ENCODE measurements at regions not wholly inside any gene's neighbourhood (a gene's known extent, or its start where the extent isn't known, plus 50 kb on each side); places are given as distances from the start of the nearest gene placed in this dataset.
A peak's percentile ranks its signal among the peaks of the same experiment; 100 is the strongest.

DNA sequence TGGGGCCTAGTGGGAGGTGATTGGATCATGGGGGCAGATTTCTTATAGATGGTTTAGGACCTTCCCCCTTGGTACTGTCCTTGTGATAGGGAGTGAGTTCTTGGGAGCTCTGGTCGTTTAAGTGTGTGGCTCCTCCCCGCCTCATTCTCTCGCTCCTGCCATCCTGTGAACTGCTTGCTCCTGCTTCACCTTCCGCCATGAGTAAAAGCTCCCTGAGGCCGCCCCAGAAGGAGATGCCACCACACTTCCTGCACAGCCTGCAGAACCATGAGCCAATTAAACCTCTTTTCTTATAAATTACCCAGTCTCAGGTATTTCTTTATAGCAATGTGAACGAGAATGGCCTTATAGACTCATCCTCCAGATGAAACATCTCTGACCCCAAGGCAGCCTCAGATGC lies 101.5 kb downstream of the KCNF1 start:
- DNase-seq (ENCODE audit: low spot score) (peak; percentile 14), ATAC-seq (no peak)

DNA sequence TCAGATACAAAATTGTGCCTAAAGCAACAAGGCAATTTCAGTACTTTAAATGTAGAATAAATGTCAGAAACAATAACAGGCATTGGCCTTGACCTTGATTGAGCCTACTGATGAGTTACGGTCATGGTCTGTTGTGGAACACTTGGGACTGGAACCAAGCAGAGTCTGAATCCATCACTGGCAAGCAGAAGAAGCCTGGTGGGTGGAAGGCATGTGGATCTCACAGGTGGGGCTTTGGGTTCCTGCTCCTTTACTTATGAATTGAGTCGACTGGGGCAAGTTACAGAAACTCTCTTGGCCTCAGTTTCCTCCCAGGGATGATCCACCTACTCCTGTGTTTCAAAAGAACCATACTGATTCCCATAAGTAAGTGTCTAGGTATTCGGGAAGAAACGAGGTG lies 102.3 kb downstream of the KCNF1 start:
- peak; percentile 3 for DNase-seq (ENCODE audit: low spot score)
- ATAC-seq, result no peak

DNA sequence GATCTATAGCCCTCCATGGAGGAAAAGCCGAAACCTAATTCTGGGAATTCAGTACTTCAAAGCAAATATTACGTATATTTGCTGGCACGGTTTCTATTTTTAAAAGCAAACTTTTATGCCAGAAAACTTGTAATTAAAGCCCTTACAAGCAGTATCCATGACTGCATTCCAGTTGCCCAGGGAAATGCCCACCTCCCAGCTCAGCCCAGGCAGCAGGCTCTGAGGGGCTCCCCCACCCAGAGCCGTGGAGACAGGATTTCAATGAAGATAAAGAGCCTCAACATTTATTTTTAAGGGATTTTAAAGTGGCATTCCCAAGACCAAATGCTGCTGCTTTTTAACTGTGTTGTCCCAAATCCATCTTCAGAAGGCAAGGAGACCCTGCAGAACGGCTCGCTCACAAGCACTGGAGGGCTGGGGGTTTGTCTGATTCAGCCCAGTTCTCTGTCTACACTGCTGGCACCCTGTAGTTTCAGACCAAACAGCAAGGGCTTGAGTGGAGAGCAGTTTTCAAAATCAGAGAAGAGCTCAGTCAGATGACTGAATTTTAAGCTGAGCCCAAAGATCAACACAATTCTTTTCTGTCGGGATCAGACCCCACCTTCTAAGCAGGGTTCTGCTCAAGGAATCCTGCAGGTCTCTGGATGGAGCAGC lies 105.1 kb downstream of the KCNF1 start:
- no peak for DNase-seq (ENCODE audit: low spot score)

DNA sequence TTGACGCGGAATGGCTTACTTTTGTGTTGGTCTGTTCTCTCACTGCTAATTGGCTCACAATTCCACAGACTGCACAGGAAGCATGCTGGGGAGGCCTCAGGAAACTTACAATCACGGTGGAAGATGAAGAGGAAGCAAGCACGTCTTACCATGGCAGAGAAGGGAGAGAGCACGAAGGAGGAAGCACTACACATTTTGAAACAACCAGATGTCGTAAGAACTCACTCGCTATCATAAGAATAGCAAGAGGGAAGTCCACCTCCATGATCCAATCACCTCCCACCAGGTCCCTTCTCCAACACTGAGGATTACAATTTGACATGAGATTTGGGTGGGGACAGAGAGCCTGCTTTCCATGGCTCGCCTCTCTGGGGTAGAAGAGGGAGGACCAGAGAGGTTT lies 106.2 kb downstream of the KCNF1 start:
- no peak for DNase-seq (ENCODE audit: low spot score)
- ATAC-seq, result no peak

More for the DNA sequence above, 105.1 kb downstream of the KCNF1 start:
- ATAC-seq, result no peak

DNA sequence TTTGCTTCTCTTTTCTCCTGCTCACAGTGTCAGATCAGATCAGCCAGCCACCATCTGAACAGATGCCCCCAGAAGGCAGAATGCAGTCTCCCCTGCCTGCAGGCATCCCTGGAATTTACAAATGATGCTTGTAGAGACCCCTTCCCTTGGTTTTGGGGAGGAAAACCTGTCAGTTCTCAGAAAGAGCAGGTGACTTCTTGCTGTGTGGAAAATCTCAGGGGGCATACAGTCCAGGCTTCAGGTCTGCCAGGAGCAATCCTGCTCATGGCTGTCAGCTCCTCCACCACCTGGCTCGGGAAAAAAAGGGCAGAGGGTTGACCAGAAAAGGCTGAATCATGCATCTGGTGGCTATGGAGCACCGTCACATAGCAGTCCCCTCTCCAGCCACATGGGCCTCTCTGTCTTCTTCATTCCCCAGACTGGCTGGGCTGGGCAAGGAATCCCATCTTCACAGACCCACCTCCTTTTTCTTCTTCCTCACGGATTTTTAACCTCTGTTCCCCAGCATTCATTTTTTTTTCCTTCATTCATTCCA lies 107.0 kb downstream of the KCNF1 start:
- no peak for ATAC-seq
- no peak for DNase-seq (ENCODE audit: low spot score)

- no peak for DNase-seq (ENCODE audit: low spot score)
- ATAC-seq, result no peak
Observed at GRCh38 chr2:11019614-11020013, 107.9 kb downstream of the KCNF1 start.

DNA sequence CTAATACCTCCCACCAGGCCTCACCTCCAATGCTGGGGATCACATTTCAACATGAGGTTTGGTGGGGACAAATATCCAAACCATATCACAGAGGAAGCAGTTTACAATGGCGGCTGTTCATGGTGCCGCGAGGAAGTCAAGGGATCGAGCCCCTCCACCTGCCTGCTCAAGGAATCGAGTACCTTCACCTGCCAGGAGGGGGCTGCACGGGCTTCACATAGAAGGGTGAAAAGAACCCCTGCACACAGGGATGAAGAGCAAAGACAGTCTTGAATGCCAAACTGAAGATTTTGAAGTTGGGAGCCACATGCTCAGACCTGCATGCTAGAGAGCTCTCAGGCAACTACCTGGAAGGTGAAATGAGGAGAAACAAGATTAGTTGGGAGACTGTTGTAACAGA lies 110.3 kb downstream of the KCNF1 start:
- ATAC-seq (no peak), DNase-seq (ENCODE audit: low spot score) (no peak)

- DNase-seq (ENCODE audit: low spot score), result no peak
- peak; percentile 26 for ATAC-seq
Observed at GRCh38 chr2:11022591-11023273, 111.0 kb downstream of the KCNF1 start.

DNA sequence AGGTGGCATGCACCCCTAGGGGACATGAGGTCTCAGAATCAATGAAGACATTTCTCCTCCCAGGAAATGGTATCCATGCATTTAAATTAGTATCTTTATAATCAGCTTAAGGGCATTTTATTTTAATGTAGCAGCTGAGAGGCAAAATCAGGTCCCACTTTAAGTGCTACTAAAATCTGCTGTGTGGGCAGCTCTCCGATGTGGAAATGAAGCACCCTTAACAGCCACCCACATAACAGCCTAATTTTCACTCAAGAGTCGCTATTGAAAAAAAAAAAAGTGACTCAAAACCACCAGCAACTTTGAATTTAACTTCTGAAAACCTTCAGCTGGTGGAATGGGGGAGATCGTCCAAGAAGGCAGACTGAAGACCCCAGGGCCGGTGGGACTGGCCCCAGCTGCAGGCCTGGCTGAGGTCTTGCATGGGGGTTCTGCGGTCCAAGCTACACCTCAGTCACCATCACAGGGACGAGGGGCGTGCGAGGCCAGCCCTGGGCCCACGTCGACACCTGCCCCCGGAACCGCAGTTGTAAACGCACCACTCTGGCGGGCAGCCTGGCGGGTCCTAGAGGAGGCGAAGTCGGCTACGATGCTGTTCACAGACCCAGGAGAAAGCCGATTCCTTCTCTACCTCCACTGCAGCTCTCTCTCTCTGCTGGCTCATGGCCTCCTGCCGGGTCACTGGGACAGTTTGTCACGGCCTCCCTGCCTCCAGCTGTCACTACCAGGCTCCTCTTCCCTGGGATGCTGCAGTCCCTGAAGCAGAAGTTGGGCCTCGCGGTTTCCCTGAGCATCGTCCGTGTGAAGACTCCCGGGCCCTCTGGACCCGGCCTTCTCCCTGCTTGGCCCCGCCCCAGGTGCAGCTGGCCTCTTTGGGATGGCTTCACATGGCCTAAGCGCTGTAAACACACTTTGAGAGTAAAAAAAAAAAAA lies 111.9 kb downstream of the KCNF1 start:
- no peak for DNase-seq (ENCODE audit: low spot score)
- ATAC-seq, result no peak

DNA sequence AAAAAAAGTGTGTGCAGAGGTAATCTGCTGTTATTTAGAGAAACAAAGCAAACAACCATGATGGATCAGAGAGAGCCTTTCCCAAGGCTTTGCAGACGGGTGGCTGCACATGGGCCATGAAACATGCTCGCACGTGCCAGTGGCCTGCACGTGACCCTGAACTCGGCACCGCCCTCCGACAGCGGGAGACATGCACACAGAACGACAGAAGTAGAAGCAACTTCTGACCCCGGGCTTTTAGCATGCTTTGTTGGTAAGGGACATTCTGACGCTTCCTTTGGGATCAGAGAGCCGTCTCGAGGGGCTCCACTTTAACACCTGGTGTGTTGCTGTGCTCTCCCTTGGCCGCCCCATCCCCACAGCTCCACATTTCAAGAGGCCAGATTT lies 112.5 kb downstream of the KCNF1 start:
- DNase-seq (ENCODE audit: low spot score) (no peak), ATAC-seq (no peak)

DNA sequence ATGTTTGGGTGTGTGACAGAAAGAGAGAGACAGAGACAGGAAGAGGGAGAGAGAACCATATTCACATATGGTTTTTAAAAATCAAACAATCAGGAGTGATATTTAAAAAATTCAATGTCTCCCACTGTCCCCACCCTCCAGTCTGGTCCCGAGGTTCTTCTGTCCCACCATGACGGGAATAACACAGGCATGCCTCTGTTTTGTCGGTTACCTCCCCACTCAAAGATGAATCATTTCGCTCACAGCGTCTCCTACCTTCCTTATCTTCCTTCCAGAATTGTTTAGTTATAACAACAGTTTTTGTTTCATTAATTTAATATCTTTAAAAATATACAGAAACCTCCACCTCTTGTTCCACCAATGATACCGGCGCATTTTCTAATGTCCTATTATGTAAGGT lies 113.0 kb downstream of the KCNF1 start:
- ATAC-seq, result no peak

GRCh38 chr2:11026286-11026921 lies 114.7 kb downstream of the KCNF1 start:
- DNase-seq (ENCODE audit: low spot score), result no peak
- ATAC-seq, result no peak

More for the DNA sequence above, 113.0 kb downstream of the KCNF1 start:
- DNase-seq (ENCODE audit: low spot score), result no peak

DNA sequence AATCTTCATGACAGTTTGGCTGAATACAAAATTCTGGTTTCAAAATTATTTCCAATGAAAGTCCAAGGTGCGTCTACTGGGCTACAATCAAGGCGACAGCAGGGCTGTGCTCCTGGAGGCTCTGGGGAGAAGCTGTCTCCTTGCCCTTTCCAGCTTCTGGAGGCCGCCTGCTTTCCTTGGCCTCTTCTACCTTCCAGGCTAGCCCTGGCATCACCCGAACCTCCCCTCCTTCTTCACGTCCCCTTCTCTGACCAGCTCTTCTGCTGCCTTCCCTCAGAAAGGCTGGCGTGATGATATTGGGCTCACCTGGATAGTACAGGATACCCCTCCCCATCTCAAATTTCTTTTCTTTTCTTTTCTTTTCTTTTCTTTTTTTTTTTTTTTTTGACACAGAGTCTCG lies 115.5 kb downstream of the KCNF1 start:
- ATAC-seq (no peak), DNase-seq (ENCODE audit: low spot score) (no peak)

DNA sequence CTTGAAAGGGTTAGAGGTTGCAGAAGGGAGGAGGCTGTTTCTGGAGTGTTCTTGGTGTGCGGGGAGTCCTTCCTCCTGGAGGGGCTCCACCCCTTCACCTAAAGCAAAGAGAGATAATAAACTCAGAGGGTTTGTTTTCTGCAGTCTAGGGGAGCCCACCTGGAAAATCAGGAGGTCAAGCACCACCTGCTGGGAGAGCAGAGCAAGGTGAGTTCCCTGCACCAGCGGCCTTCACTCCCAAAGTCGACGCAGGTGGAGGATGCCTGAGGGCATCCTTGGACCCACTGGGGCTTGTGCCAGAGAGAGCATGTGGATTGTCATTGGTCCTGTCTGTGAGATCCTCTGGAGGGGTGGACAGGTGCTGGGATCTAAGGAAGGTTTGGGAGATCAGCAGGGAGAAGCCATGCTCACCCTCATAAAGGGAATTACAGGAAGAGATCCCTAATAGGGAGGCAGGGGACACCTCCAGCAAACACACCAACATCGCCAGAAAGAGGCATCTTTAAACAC lies 116.7 kb downstream of the KCNF1 start:
- DNase-seq (ENCODE audit: low spot score) (no peak), ATAC-seq (no peak)

GRCh38 chr2:11029136-11029535 lies 117.4 kb downstream of the KCNF1 start:
- no peak for ATAC-seq
- no peak for DNase-seq (ENCODE audit: low spot score)

- DNase-seq (ENCODE audit: low spot score) (no peak), ATAC-seq (no peak)
Observed at GRCh38 chr2:11030036-11030435, 118.3 kb downstream of the KCNF1 start.

DNA sequence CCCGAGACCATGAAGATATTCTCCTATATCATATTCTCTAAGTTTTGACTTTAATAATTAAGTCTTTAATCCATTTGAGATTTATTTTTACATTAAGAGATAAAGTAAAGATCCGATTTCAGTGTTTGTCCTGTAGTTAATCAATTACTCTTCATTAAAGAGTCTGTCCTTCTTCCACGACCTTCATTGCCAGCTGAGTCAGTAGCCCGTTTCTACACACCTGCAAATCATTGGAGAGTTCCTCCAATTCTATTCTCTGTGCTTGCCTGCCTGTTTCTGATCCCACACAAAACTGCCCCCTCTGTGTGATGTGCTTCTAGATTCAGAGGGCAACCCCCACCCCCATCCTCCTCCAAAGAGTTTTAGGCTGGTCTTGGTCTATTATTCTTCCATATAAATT lies 119.2 kb downstream of the KCNF1 start:
- no peak for DNase-seq (ENCODE audit: low spot score)
- ATAC-seq, result peak; percentile 86

DNA sequence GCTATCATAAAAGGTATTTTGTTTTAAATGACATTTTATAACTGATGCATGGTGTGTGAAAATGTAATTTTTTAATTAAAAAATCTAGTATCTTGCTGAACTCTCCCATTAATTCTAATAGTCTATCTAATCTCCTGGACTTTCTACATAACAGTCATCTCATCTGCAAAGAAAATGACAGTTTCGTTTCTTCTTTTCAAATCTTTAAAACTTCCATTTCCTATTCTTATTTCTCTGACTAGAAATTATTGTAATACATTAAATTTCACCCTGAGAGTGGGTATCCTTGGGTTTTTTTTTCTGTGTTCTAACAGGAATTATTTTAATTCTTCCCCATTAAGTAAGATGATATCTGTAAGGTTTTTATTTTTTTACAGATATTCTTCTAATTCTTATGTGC lies 120.1 kb downstream of the KCNF1 start:
- no peak for ATAC-seq

GRCh38 chr2:11032396-11032795 lies 120.7 kb downstream of the KCNF1 start:
- no peak for DNase-seq (ENCODE audit: low spot score)
- ATAC-seq, result no peak

More for the DNA sequence above, 120.1 kb downstream of the KCNF1 start:
- no peak for DNase-seq (ENCODE audit: low spot score)

GRCh38 chr2:11033114-11033513 lies 121.4 kb downstream of the KCNF1 start:
- DNase-seq (ENCODE audit: low spot score) (no peak), ATAC-seq (no peak)

DNA sequence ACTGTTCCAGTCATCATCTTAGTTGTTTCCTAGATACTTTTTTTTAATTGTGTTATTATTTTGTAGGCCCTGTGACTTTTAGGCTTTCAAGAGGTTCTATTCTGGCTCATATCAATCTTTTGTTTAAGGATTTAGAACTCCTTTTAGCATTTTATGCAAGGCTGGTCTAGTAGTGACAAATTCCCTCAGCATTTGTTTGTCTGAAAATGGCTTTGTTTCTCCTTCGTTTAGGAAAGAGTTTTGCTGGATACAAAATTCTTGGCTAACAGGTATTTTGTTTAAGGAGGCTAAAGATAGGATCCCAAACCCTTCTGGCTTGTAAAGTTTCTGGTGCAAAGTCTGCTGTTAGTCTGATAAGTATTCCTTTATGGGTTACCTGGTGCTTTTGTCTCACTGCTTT lies 116.6 kb upstream of the SLC66A3 start:
- ATAC-seq (no peak), DNase-seq (ENCODE audit: low spot score) (no peak)

All from left lobe of liver (tissue), 2 donors.